ENCODE measurements at regions not wholly inside any gene's neighbourhood (a gene's known extent, or its start where the extent isn't known, plus 50 kb on each side); places are given as distances from the start of the nearest gene placed in this dataset.

DNA sequence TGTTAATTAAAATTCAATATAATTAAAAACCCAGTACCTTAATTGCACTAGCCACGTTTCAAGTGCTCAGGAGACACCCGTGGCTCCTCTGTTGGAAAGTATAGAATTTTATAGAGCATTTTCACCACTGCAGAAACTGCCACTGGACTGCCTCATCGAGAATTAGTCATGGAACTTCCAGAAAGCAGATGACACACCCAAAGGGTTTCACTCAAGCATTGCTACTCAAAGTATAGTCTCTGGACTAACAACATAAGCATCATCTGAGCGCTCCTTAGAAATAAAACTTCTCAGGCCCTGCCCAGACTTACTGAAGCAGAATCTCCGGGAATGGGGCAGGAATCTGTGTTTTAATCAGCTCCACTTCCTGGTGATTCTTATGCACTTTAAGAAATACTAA, 63.5 kb upstream of the GPR139 start:
- H3K4me1 Mint-ChIP-seq: no peaks in the 10 kb centered on the region

DNA sequence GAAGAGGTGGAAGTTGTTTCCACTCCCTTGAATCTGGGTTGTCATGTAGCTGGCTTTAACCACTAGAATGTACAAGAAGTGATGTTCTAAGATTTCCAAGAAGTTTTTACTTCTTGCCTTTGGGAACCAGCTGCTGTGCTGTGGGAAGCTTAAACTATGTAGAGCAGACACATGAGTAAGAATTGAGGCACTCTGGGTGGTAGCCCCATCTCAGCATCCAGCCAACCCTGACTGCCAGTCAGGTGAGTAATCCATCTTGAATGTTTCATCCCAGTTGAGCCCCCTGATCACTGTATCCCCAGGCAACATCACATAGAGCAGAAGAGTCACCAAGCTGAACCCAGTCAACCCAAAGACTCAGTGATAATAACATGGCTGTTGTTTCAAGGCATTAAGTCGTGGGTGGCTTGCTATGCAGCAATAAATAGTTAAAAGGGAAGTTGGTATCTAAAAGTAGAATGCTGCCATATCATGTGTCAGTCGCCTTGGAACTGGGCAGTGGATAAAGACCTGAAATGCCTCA, 62.8 kb upstream of the GPR139 start:
- Mint-ChIP-seq H3K9me3 (ENCODE audit: low read depth) (peaks cover 3% of the 10 kb centered on the region), H3K4me3 (no peak overlapping the region), H3K27me3 (no peaks in the 10 kb centered on the region), H3K4me1 (no peaks in the 10 kb centered on the region), H3K36me3 (no peaks in the 10 kb centered on the region), H3K27ac (no peak overlapping the region)
- ATAC-seq (no peak), DNase-seq (no peak)
- CTCF ChIA-PET: no interaction called here

More for the DNA sequence above, 63.5 kb upstream of the GPR139 start:
- Mint-ChIP-seq H3K27ac (no peak overlapping the region), H3K27me3 (no peaks in the 10 kb centered on the region), H3K4me3 (no peak overlapping the region), H3K36me3 (no peaks in the 10 kb centered on the region), H3K9me3 (ENCODE audit: low read depth) (no peaks in the 10 kb centered on the region)
- DNase-seq: no peak
- no peak for ATAC-seq
- CTCF ChIA-PET: no interaction called here

DNA sequence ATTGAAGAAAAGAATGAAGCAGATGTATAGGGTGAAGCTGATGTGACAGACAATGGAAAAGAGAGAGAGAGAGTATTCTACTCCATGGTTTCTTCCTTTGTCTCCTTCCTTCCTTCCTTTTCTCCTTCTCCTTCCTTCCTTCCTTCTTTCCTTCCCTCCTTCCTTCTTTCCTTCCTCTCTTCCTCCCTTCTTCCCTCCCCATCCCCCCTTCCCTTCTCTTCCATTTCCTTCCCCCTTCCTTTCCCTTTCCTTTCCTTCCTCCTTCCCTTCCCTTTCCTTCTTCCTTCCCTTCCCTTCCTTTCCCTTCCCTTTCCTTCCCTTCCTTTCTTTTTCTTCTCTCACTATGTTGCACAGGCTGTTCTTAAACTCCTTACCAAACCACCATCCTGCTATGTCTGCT, 55.7 kb upstream of the GPR139 start:
- no peak for ATAC-seq
- CTCF ChIA-PET: no interaction called here
- Mint-ChIP-seq H3K9me3 (ENCODE audit: low read depth) (peaks cover 17% of the 10 kb centered on the region), H3K27ac (no peak overlapping the region), H3K4me3 (no peak overlapping the region), H3K27me3 (no peaks in the 10 kb centered on the region), H3K4me1 (no peaks in the 10 kb centered on the region), H3K36me3 (no peaks in the 10 kb centered on the region)
- no peak for DNase-seq
